ENCODE measurements at regions not wholly inside any gene's neighbourhood (a gene's known extent, or its start where the extent isn't known, plus 50 kb on each side); places are given as distances from the start of the nearest gene placed in this dataset.

GRCh38 chrX:22325096-22325495 is 52.4 kb downstream of the CBLL2 start:
- DNase-seq (ENCODE audit: insufficient read length, low spot score) (no peak), FAIRE-seq (no peak)
- TF ChIP-seq POLR2A (IDR thresholded peaks at IDR 0.05; ENCODE audit: low read depth, low read length), result no peak
- TF ChIP-seq SPI1 (IDR thresholded peaks at IDR 0.05; ENCODE audit: low read depth, low read length), result no peak
- no peak for TF ChIP-seq POU2F2 (IDR thresholded peaks at IDR 0.05; ENCODE audit: low read depth, low read length)
- TF ChIP-seq TAF1 (IDR thresholded peaks at IDR 0.05; ENCODE audit: low read depth, low read length), result no peak
- TF ChIP-seq POLR2AphosphoS5 (IDR thresholded peaks at IDR 0.05; ENCODE audit: low read depth, low read length), result no peak
- TF ChIP-seq PAX5 (IDR thresholded peaks at IDR 0.05; ENCODE audit: insufficient read depth, low read length, severe bottlenecking), result no peak

GRCh38 chrX:22329783-22330182 is 57.1 kb downstream of the CBLL2 start:
- no peak for FAIRE-seq
- TF ChIP-seq PAX5 (IDR thresholded peaks at IDR 0.05; ENCODE audit: insufficient read depth, low read length, severe bottlenecking), result no peak
- TF ChIP-seq SPI1 (IDR thresholded peaks at IDR 0.05; ENCODE audit: low read depth, low read length), result no peak
- TF ChIP-seq POLR2AphosphoS5 (IDR thresholded peaks at IDR 0.05; ENCODE audit: low read depth, low read length), result no peak
- no peak for TF ChIP-seq TAF1 (IDR thresholded peaks at IDR 0.05; ENCODE audit: low read depth, low read length)
- TF ChIP-seq POU2F2 (IDR thresholded peaks at IDR 0.05; ENCODE audit: low read depth, low read length), result no peak
- no peak for TF ChIP-seq POLR2A (IDR thresholded peaks at IDR 0.05; ENCODE audit: low read depth, low read length)

GRCh38 chrX:22338740-22339139 is 66.0 kb downstream of the CBLL2 start:
- DNase-seq (ENCODE audit: insufficient read length, low spot score), result no peak
- TF ChIP-seq POLR2AphosphoS5 (IDR thresholded peaks at IDR 0.05; ENCODE audit: low read depth, low read length) (no peak), POU2F2 (IDR thresholded peaks at IDR 0.05; ENCODE audit: low read depth, low read length) (no peak), TAF1 (IDR thresholded peaks at IDR 0.05; ENCODE audit: low read depth, low read length) (no peak), POLR2A (IDR thresholded peaks at IDR 0.05; ENCODE audit: low read depth, low read length) (no peak), PAX5 (IDR thresholded peaks at IDR 0.05; ENCODE audit: insufficient read depth, low read length, severe bottlenecking) (no peak), SPI1 (IDR thresholded peaks at IDR 0.05; ENCODE audit: low read depth, low read length) (no peak)
- no peak for FAIRE-seq

More at GRCh38 chrX:22329783-22330182, 57.1 kb downstream of the CBLL2 start:
- DNase-seq (ENCODE audit: insufficient read length, low spot score), result no peak

- TF ChIP-seq TAF1 (IDR thresholded peaks at IDR 0.05; ENCODE audit: low read depth, low read length) (no peak), SPI1 (IDR thresholded peaks at IDR 0.05; ENCODE audit: low read depth, low read length) (no peak), POU2F2 (IDR thresholded peaks at IDR 0.05; ENCODE audit: low read depth, low read length) (no peak), PAX5 (IDR thresholded peaks at IDR 0.05; ENCODE audit: insufficient read depth, low read length, severe bottlenecking) (no peak), POLR2AphosphoS5 (IDR thresholded peaks at IDR 0.05; ENCODE audit: low read depth, low read length) (no peak), POLR2A (IDR thresholded peaks at IDR 0.05; ENCODE audit: low read depth, low read length) (no peak)
- FAIRE-seq (no peak), DNase-seq (ENCODE audit: insufficient read length, low spot score) (no peak)
Measured at GRCh38 chrX:22339459-22339858, 66.7 kb downstream of the CBLL2 start.

- FAIRE-seq, result no peak
- no peak for DNase-seq (ENCODE audit: insufficient read length, low spot score)
- TF ChIP-seq TAF1 (IDR thresholded peaks at IDR 0.05; ENCODE audit: low read depth, low read length) (no peak), PAX5 (IDR thresholded peaks at IDR 0.05; ENCODE audit: insufficient read depth, low read length, severe bottlenecking) (no peak), POU2F2 (IDR thresholded peaks at IDR 0.05; ENCODE audit: low read depth, low read length) (no peak), POLR2A (IDR thresholded peaks at IDR 0.05; ENCODE audit: low read depth, low read length) (no peak), SPI1 (IDR thresholded peaks at IDR 0.05; ENCODE audit: low read depth, low read length) (no peak), POLR2AphosphoS5 (IDR thresholded peaks at IDR 0.05; ENCODE audit: low read depth, low read length) (no peak)
Measured at GRCh38 chrX:22340022-22340616, 67.4 kb downstream of the CBLL2 start.

- no peak for TF ChIP-seq TAF1 (IDR thresholded peaks at IDR 0.05; ENCODE audit: low read depth, low read length)
- TF ChIP-seq POLR2A (IDR thresholded peaks at IDR 0.05; ENCODE audit: low read depth, low read length), result no peak
- no peak for TF ChIP-seq POLR2AphosphoS5 (IDR thresholded peaks at IDR 0.05; ENCODE audit: low read depth, low read length)
- no peak for TF ChIP-seq POU2F2 (IDR thresholded peaks at IDR 0.05; ENCODE audit: low read depth, low read length)
- no peak for TF ChIP-seq SPI1 (IDR thresholded peaks at IDR 0.05; ENCODE audit: low read depth, low read length)
- TF ChIP-seq PAX5 (IDR thresholded peaks at IDR 0.05; ENCODE audit: insufficient read depth, low read length, severe bottlenecking), result no peak
- FAIRE-seq (no peak), DNase-seq (ENCODE audit: insufficient read length, low spot score) (no peak)
Measured at GRCh38 chrX:22343192-22343591, 70.5 kb downstream of the CBLL2 start.

- TF ChIP-seq POLR2A (IDR thresholded peaks at IDR 0.05; ENCODE audit: low read depth, low read length) (no peak), PAX5 (IDR thresholded peaks at IDR 0.05; ENCODE audit: insufficient read depth, low read length, severe bottlenecking) (no peak), TAF1 (IDR thresholded peaks at IDR 0.05; ENCODE audit: low read depth, low read length) (no peak), SPI1 (IDR thresholded peaks at IDR 0.05; ENCODE audit: low read depth, low read length) (no peak), POLR2AphosphoS5 (IDR thresholded peaks at IDR 0.05; ENCODE audit: low read depth, low read length) (no peak), POU2F2 (IDR thresholded peaks at IDR 0.05; ENCODE audit: low read depth, low read length) (no peak)
- FAIRE-seq (no peak), DNase-seq (ENCODE audit: insufficient read length, low spot score) (no peak)
Measured at GRCh38 chrX:22345884-22346283, 73.2 kb downstream of the CBLL2 start.

- DNase-seq (ENCODE audit: insufficient read length, low spot score) (no peak), FAIRE-seq (no peak)
- TF ChIP-seq POLR2AphosphoS5 (IDR thresholded peaks at IDR 0.05; ENCODE audit: low read depth, low read length), result no peak
Measured at GRCh38 chrX:22347491-22347890, 74.8 kb downstream of the CBLL2 start.

GRCh38 chrX:22349116-22349515 is 76.4 kb downstream of the CBLL2 start:
- FAIRE-seq (no peak), DNase-seq (ENCODE audit: insufficient read length, low spot score) (no peak)
- no peak for TF ChIP-seq SPI1 (IDR thresholded peaks at IDR 0.05; ENCODE audit: low read depth, low read length)
- TF ChIP-seq POLR2AphosphoS5 (IDR thresholded peaks at IDR 0.05; ENCODE audit: low read depth, low read length), result no peak
- no peak for TF ChIP-seq PAX5 (IDR thresholded peaks at IDR 0.05; ENCODE audit: insufficient read depth, low read length, severe bottlenecking)
- no peak for TF ChIP-seq TAF1 (IDR thresholded peaks at IDR 0.05; ENCODE audit: low read depth, low read length)
- no peak for TF ChIP-seq POLR2A (IDR thresholded peaks at IDR 0.05; ENCODE audit: low read depth, low read length)
- no peak for TF ChIP-seq POU2F2 (IDR thresholded peaks at IDR 0.05; ENCODE audit: low read depth, low read length)

GRCh38 chrX:22351076-22351475 is 78.4 kb downstream of the CBLL2 start:
- TF ChIP-seq TAF1 (IDR thresholded peaks at IDR 0.05; ENCODE audit: low read depth, low read length), result no peak
- TF ChIP-seq POU2F2 (IDR thresholded peaks at IDR 0.05; ENCODE audit: low read depth, low read length), result no peak
- no peak for TF ChIP-seq POLR2A (IDR thresholded peaks at IDR 0.05; ENCODE audit: low read depth, low read length)
- TF ChIP-seq SPI1 (IDR thresholded peaks at IDR 0.05; ENCODE audit: low read depth, low read length), result no peak
- no peak for TF ChIP-seq PAX5 (IDR thresholded peaks at IDR 0.05; ENCODE audit: insufficient read depth, low read length, severe bottlenecking)
- FAIRE-seq, result no peak

More at GRCh38 chrX:22351076-22351475, 78.4 kb downstream of the CBLL2 start:
- DNase-seq (ENCODE audit: insufficient read length, low spot score), result no peak

All from GM12891 (cell line).